ENCODE measurements at regions not wholly inside any gene's neighbourhood (a gene's known extent, or its start where the extent isn't known, plus 50 kb on each side); places are given as distances from the start of the nearest gene placed in this dataset.

- TF ChIP-seq CTCF (IDR thresholded peaks at IDR 0.05; ENCODE audit: low read depth, low read length, poor library complexity, severe bottlenecking) (no peak), EZH2phosphoT487 (IDR thresholded peaks at IDR 0.05; ENCODE audit: borderline replicate concordance, low read length) (no peak)
These were observed 57.2 kb upstream of the ANKEF1 start for GRCh38 chr20:9977629-9978028.

Data from DOHH2 (cell line).